ENCODE measurements at regions not wholly inside any gene's neighbourhood (a gene's known extent, or its start where the extent isn't known, plus 50 kb on each side); places are given as distances from the start of the nearest gene placed in this dataset.

- no peak for DNase-seq
Observed at GRCh38 chr4:3818371-3818770, 52.2 kb downstream of the ADRA2C start.

- DNase-seq: no peak
Observed at GRCh38 chr4:3819210-3819919, 53.2 kb downstream of the ADRA2C start.

- no peak for DNase-seq
Observed at GRCh38 chr4:3820016-3820805, 54.0 kb downstream of the ADRA2C start.

- DNase-seq: no peak
Observed at GRCh38 chr4:3820806-3821579, 54.8 kb downstream of the ADRA2C start.

GRCh38 chr4:3821580-3822229, 55.5 kb downstream of the ADRA2C start:
- no peak for DNase-seq

GRCh38 chr4:3822230-3822947, 56.2 kb downstream of the ADRA2C start:
- no peak for DNase-seq

- DNase-seq: no peak
Observed at GRCh38 chr4:3823496-3824341, 57.5 kb downstream of the ADRA2C start.

GRCh38 chr4:3824521-3825270, 58.5 kb downstream of the ADRA2C start:
- no peak for DNase-seq

- DNase-seq: no peak
Observed at GRCh38 chr4:3825530-3825929, 59.3 kb downstream of the ADRA2C start.

- no peak for DNase-seq
Observed at GRCh38 chr4:3826247-3827172, 60.3 kb downstream of the ADRA2C start.

GRCh38 chr4:3827616-3828492, 61.7 kb downstream of the ADRA2C start:
- DNase-seq: peak; percentile 24

- DNase-seq: no peak
Observed at GRCh38 chr4:3828546-3828945, 62.4 kb downstream of the ADRA2C start.

- DNase-seq: no peak
Observed at GRCh38 chr4:3829211-3829955, 63.2 kb downstream of the ADRA2C start.

- no peak for DNase-seq
Observed at GRCh38 chr4:3829956-3830773, 64.0 kb downstream of the ADRA2C start.

- no peak for DNase-seq
Observed at GRCh38 chr4:3830774-3831528, 64.8 kb downstream of the ADRA2C start.

Data from NCI-H1105 (cell line).